ENCODE measurements at regions not wholly inside any gene's neighbourhood (a gene's known extent, or its start where the extent isn't known, plus 50 kb on each side); places are given as distances from the start of the nearest gene placed in this dataset.

DNA sequence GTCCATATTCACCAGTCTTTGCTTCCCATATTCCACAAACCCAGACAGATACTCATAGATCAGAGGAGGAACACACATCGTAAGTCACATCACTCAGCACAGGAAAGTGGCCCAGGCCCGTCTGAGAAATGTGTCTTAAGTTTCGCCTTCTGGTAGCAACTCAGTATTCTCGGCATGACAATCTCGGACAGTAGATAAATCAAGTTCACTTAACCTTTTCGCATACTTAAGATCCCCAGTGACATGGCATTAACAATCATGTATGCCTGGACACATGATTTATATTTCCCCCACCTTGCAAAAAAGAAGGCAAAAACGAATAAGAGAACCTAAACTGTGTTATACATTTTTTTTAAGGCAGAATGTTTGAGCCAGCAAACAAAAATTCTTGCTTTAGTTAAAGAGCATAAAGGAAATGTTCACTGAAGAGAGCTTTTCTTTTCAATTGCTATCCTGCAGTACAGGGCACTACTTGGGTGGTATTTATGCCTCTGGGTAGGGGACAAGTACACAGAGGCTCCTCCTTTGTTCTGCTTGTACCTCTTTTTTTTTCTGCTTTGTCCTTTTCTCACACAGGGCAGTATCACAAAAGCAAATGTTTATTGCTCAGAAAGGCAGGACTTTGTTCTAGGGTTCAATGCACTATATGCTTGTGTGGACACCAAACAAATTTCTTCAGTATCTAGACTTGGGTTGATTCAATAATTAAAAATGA lies 360.6 kb downstream of the TDRD3 start:
- TF ChIP-seq CTCF (IDR thresholded peaks at IDR 0.05; ENCODE audit: low read depth, low read length, poor library complexity, severe bottlenecking) (no peak), EZH2phosphoT487 (IDR thresholded peaks at IDR 0.05; ENCODE audit: borderline replicate concordance, low read length) (no peak)

Data from DOHH2 (cell line).